NB4 (cell line): ENCODE measurements at regions not wholly inside any gene's neighbourhood (a gene's known extent, or its start where the extent isn't known, plus 50 kb on each side); places are given as distances from the start of the nearest gene placed in this dataset.
A peak's percentile ranks its signal among the peaks of the same experiment; 100 is the strongest.

Experiments used
- DNase-seq: peaks from one replicate; pipeline ENCODE4 v3.0.0; 2010; ENCODE audit warnings: low read depth
- H3K4me3 ChIP-seq: one replicate; pipeline ENCODE4 v1.5.1; 2011; ENCODE audit warnings: mild to moderate bottlenecking, low read depth, low read length, moderate library complexity
- MAX ChIP-seq: IDR thresholded peaks from 2 replicates; pipeline ENCODE4 v1.6.1; 2011; ENCODE audit warnings: low read depth, low read length
- MYC ChIP-seq: IDR thresholded peaks from 2 replicates; pipeline ENCODE4 v1.6.1; 2011; ENCODE audit warnings: low read depth, low read length
- POLR2A ChIP-seq: IDR thresholded peaks from 2 replicates; pipeline ENCODE4 v1.6.1; 2011; ENCODE audit warnings: mild to moderate bottlenecking; ENCODE audit not compliant: insufficient read length; ENCODE audit errors: extremely low read depth
- TF ChIP-seq, protein P1 (sequence below): IDR thresholded peaks from one replicate; pipeline ENCODE4 v1.5.1; 2012; ENCODE audit warnings: low read depth, low read length

DNA sequence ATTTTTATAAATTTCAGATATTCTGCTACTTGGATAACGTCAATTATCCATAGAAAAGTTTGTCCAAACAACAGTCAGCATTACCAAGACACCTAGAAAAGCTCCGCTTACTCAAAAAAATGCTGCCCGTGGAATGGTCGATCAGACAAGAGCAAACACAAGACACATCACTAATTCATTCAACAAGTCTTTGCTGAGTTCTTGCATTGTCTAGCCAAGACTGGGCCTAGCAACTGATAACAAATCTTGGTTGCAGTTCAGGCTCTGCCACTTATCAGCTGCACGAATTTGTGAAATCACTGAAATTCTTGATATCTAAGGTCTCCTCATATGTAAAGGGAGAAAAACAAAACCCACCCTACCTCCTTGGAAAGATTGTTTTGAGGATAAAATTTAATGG lies 168.3 kb downstream of the AKR1D1 start:
- no peak overlapping the region for H3K4me3 ChIP-seq
- no peak for TF ChIP-seq MAX
- TF ChIP-seq, protein P1, sequence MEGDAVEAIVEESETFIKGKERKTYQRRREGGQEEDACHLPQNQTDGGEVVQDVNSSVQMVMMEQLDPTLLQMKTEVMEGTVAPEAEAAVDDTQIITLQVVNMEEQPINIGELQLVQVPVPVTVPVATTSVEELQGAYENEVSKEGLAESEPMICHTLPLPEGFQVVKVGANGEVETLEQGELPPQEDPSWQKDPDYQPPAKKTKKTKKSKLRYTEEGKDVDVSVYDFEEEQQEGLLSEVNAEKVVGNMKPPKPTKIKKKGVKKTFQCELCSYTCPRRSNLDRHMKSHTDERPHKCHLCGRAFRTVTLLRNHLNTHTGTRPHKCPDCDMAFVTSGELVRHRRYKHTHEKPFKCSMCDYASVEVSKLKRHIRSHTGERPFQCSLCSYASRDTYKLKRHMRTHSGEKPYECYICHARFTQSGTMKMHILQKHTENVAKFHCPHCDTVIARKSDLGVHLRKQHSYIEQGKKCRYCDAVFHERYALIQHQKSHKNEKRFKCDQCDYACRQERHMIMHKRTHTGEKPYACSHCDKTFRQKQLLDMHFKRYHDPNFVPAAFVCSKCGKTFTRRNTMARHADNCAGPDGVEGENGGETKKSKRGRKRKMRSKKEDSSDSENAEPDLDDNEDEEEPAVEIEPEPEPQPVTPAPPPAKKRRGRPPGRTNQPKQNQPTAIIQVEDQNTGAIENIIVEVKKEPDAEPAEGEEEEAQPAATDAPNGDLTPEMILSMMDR: no peak
- TF ChIP-seq MYC: no peak
- TF ChIP-seq POLR2A: no peak
- DNase-seq: no peak

DNA sequence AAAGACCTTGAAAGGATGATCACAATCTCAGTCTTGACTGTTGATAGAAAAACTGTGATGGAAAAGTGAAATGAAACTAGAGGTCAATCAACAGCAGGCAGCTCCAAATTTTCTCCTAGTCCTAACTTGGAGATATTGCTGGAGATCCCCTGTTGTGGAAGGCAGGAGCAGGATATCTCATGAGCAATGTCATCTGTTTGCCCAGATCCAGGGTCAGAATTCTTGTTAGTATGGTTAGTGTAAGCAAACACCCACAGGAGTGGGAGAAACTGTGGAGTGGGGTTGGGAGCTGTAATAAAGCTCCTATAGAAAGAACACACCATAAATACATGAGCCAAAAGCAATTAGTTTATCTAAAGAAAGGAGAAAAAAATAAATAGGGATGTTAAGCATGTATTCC lies 169.0 kb downstream of the AKR1D1 start:
- no peak for TF ChIP-seq MYC
- no peak for TF ChIP-seq POLR2A
- DNase-seq: no peak
- no peak overlapping the region for H3K4me3 ChIP-seq

DNA sequence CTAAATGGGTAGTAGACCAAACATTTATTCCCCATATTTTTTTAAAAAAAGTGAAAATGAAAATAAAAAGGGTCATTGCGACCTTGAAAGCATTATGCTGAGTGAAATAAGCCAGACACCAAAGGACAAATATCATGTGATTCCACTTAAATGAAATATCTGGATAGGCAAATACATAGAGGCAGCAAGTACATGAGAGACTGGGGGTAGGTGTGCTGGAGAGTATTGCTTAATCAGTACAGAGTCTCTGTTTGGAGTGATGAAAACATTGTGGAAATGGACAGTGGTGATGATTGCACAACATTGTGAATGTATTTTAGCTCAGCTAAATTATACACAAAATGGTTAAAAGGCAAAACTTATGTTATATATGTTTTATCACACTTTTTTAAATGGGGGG lies 169.4 kb downstream of the AKR1D1 start:
- TF ChIP-seq, protein P1: no peak
- TF ChIP-seq MYC (no peak), MAX (no peak)
- H3K4me3 ChIP-seq: no peak overlapping the region
- DNase-seq: peak; percentile 59

DNA sequence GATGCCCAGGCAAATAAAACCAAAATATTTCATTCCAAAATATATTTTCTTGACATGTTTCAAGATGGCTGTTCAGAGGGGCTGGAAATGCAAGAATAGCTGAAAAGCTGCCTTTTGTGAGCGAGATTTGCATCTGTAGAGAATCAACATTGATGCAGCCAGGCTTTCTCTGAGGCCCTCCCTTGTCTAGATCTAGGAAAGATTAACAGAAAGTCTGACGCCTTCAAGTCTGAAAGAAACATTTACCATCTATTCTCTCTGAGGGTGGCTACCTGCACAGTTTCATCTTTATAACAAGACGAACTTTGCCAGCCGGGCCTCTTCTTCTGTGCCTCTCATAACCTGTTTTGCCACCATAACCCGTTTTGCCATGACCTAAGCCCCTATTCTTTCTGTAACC lies 170.2 kb downstream of the AKR1D1 start:
- TF ChIP-seq MAX (no peak), MYC (no peak), POLR2A (no peak)
- TF ChIP-seq, protein P1: no peak
- H3K4me3 ChIP-seq: no peak overlapping the region
- DNase-seq: no peak

- H3K4me3 ChIP-seq: no peak overlapping the region
- no peak for DNase-seq
- TF ChIP-seq, protein P1: no peak
- TF ChIP-seq MAX: no peak
- TF ChIP-seq MYC: no peak
These were observed 170.8 kb downstream of the AKR1D1 start for GRCh38 chr7:138247081-138247480.

DNA sequence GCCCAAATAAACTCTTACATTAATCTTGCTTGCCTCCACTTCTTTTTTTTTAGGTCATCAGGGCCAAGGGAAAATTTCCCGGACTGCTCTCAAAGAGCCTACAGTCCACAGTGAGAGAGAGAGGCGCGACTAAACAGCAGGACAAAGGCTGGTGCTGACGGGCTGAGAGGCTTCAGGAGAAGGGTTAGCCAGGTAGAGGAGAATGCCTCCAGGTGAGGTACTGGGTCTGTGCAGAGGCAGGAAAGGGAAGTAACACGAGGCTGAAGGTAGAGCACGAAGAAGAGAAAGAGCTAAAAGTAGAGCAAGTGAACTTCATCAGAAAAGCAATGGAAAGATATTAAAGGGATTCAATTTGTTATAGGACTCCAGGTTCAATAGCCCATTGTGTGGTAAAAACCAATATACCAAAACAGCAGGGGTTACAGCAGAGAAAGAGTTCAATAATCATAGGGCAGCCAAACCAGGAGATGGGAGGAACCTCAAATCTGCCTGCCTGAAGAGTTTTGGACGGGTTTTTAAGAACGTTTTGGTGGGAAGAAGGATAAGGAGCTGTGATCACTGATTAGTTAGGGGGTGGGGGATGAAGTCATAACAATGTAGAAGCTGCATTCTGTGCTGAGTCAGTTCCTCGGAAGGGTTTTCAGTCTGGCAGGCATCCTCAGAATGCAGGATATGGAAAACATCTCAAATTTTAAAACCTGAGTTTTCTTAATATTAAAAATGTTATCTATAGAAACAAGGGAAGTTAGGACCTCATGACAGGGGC lies 171.5 kb downstream of the AKR1D1 start:
- no peak for DNase-seq
- TF ChIP-seq MYC: no peak
- TF ChIP-seq, protein P1: no peak
- TF ChIP-seq MAX: no peak
- TF ChIP-seq POLR2A: no peak
- no peak overlapping the region for H3K4me3 ChIP-seq
